Activated T-helper 1 cell treated with anti-CD3 and anti-CD28 coated beads, Interleukin-2, amount 50 U/mL, for 16 hours (primary cell): ENCODE measurements at regions not wholly inside any gene's neighbourhood (a gene's known extent, or its start where the extent isn't known, plus 50 kb on each side); places are given as distances from the start of the nearest gene placed in this dataset.

Source experiments
- DNase-seq, 2 donors: peaks; one replicate each; pipeline ENCODE4 v3.0.0-alpha.2; 2020; ENCODE audit warnings: low read depth in 1 of 2, low spot score in 1 of 2

- no peak for DNase-seq
Measured at GRCh38 chr9:105912863-105913516, 218.6 kb downstream of the TMEM38B start.

- no peak for DNase-seq
Measured at GRCh38 chr9:105921057-105921726, 226.9 kb downstream of the TMEM38B start.

- no peak for DNase-seq
Measured at GRCh38 chr9:105928416-105928815, 234.1 kb downstream of the TMEM38B start.

- no peak for DNase-seq
Measured at GRCh38 chr9:105930011-105930627, 235.8 kb downstream of the TMEM38B start.

- DNase-seq: no peak
Measured at GRCh38 chr9:105932276-105932675, 237.9 kb downstream of the TMEM38B start.

GRCh38 chr9:105950448-105950847 is 256.1 kb downstream of the TMEM38B start:
- DNase-seq: no peak

- no peak for DNase-seq
Measured at GRCh38 chr9:105950894-105951293, 256.6 kb downstream of the TMEM38B start.

GRCh38 chr9:105954517-105954916 is 260.2 kb downstream of the TMEM38B start:
- no peak for DNase-seq

GRCh38 chr9:105957830-105958229 is 263.5 kb downstream of the TMEM38B start:
- no peak for DNase-seq

GRCh38 chr9:105958587-105958986 is 264.2 kb downstream of the TMEM38B start:
- no peak for DNase-seq

- DNase-seq: no peak
Measured at GRCh38 chr9:105959531-105959930, 265.2 kb downstream of the TMEM38B start.

GRCh38 chr9:105963343-105964099 is 269.2 kb downstream of the TMEM38B start:
- DNase-seq: no peak

- DNase-seq: no peak
Measured at GRCh38 chr9:105964156-105964555, 269.8 kb downstream of the TMEM38B start.

- DNase-seq: no peak
Measured at GRCh38 chr9:105966834-105967233, 272.5 kb downstream of the TMEM38B start.

GRCh38 chr9:105967248-105967647 is 272.9 kb downstream of the TMEM38B start:
- DNase-seq: no peak

- no peak for DNase-seq
Measured at GRCh38 chr9:105967797-105968196, 273.5 kb downstream of the TMEM38B start.

GRCh38 chr9:105968811-105969466 is 274.6 kb downstream of the TMEM38B start:
- DNase-seq: no peak

- no peak for DNase-seq
Measured at GRCh38 chr9:105969636-105970035, 275.3 kb downstream of the TMEM38B start.

- no peak for DNase-seq
Measured at GRCh38 chr9:105971986-105972385, 277.6 kb downstream of the TMEM38B start.

- DNase-seq: no peak
Measured at GRCh38 chr9:105972466-105973204, 278.3 kb downstream of the TMEM38B start.

GRCh38 chr9:105973951-105974351 is 279.6 kb downstream of the TMEM38B start:
- DNase-seq: no peak
